ENCODE measurements at regions not wholly inside any gene's neighbourhood (a gene's known extent, or its start where the extent isn't known, plus 50 kb on each side); places are given as distances from the start of the nearest gene placed in this dataset.

DNA sequence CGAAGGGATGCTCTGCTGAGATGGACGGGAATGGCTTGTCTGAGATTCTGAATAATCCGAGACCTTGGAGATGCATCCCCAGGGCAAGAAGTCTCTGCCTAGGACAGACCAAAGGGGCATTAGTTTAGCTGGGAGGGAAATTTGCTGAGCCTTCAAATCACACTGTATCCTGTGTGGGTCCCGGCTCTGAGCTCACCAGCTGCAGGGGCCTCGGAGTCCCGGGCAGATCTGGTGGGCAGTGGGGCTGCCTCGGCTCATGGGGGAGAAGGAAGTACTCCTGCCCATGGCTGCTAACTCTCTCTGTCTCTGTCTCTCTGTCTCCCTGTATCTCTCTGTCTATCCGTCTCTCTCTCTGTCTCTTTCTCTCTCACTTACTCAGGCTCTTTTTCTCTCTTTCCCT lies 522.4 kb downstream of the TBC1D22A start:
- H3K9me3 Mint-ChIP-seq (ENCODE audit: insufficient read depth) = no peaks in the 10 kb centered on the region
- H3K27me3 Mint-ChIP-seq = peaks cover 2% of the 10 kb centered on the region
- H3K9me3 ChIP-seq (ENCODE audit: control extremely low read depth in 1 of 3, control insufficient read depth in 2 of 3, insufficient read depth in 1 of 3, low read length in 2 of 3) = no peaks in the 10 kb centered on the region
- no peak overlapping the region for H3K9ac ChIP-seq (ENCODE audit: low read length)
- H3K79me2 ChIP-seq (ENCODE audit: control insufficient read depth, insufficient read depth, low read length) = no peaks in the 10 kb centered on the region
- H3K27ac Mint-ChIP-seq = no peak overlapping the region
- H3K27me3 ChIP-seq (replicated peaks in 1 of 4; ENCODE audit: control extremely low read depth in 1 of 4, control insufficient read depth in 3 of 4, insufficient read depth in 4 of 4, low read length in 3 of 4) = no peaks in the 10 kb centered on the region
- ATAC-seq (ENCODE audit: low read depth) (no peak), DNase-seq (no peak)
- no peak overlapping the region for H2AFZ ChIP-seq (ENCODE audit: insufficient read depth, low read depth, low read length, poor library complexity, severe bottlenecking)
- no peak overlapping the region for H3K27ac ChIP-seq (ENCODE audit: low read length in 2 of 2)
- H3K36me3 ChIP-seq (replicated peaks in 1 of 2; ENCODE audit: control extremely low read depth in 1 of 2, control insufficient read depth in 1 of 2, extremely low read depth in 1 of 2, insufficient read depth in 2 of 2, low read length in 1 of 2) = no peaks in the 10 kb centered on the region
- WGBS (ENCODE audit: insufficient coverage) = 76% methylated on average over 8 of the region's 8 CpGs
- H3K4me1 ChIP-seq (ENCODE audit: control insufficient read depth in 2 of 2, insufficient read depth in 2 of 2, low read length in 2 of 2) = no peaks in the 10 kb centered on the region
- H3K4me3 ChIP-seq (ENCODE audit: control extremely low read depth in 1 of 5, extremely low read depth in 1 of 5, insufficient read depth in 1 of 5, low read depth in 2 of 5, low read length in 4 of 5) = no peak overlapping the region
- H3K4me1 Mint-ChIP-seq = no peaks in the 10 kb centered on the region
- intact Hi-C loops (cut with micrococcal nuclease) = no loop called here
- ChIA-PET CTCF (no interaction called here), POLR2A (no interaction called here)
- H3K4me2 ChIP-seq (replicated peaks; ENCODE audit: low read depth, low read length, poor library complexity, severe bottlenecking) = no peak overlapping the region
- no peak overlapping the region for H3K4me3 Mint-ChIP-seq
- no peak for TF ChIP-seq EZH2 (IDR thresholded peaks at IDR 0.05; ENCODE audit: borderline replicate concordance, insufficient read depth, low read depth, low read length, poor library complexity, severe bottlenecking)
- TF ChIP-seq, protein P1, sequence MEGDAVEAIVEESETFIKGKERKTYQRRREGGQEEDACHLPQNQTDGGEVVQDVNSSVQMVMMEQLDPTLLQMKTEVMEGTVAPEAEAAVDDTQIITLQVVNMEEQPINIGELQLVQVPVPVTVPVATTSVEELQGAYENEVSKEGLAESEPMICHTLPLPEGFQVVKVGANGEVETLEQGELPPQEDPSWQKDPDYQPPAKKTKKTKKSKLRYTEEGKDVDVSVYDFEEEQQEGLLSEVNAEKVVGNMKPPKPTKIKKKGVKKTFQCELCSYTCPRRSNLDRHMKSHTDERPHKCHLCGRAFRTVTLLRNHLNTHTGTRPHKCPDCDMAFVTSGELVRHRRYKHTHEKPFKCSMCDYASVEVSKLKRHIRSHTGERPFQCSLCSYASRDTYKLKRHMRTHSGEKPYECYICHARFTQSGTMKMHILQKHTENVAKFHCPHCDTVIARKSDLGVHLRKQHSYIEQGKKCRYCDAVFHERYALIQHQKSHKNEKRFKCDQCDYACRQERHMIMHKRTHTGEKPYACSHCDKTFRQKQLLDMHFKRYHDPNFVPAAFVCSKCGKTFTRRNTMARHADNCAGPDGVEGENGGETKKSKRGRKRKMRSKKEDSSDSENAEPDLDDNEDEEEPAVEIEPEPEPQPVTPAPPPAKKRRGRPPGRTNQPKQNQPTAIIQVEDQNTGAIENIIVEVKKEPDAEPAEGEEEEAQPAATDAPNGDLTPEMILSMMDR (IDR thresholded peaks at IDR 0.05) = no peak
- no peaks in the 10 kb centered on the region for H4K20me1 ChIP-seq (ENCODE audit: control insufficient read depth, insufficient read depth, low read length, poor library complexity, severe bottlenecking)

DNA sequence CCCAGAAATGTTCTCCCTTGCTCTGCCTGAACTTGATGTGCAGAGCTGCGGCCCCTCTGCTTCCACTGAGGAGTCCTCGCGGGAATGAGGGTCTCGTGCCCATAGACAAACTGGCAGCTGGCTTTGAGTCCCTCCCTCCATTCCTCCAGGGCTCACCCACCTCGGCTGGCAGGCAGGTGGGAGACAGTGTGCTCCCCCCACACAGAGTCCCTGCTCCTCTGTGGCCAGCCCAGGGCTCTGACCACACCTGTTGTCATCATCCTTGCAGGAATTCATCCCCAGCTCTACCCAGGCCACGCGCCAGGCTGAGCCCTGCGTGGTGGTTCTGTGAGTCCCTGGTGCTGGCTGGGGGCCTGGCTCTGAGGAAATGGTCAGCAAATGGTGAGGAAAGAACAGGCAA lies 521.9 kb downstream of the TBC1D22A start:
- DNase-seq = no peak
- ChIA-PET POLR2A (no interaction called here), CTCF (no interaction called here)
- Histone ChIP-seq H3K4me2 (replicated peaks; ENCODE audit: low read depth, low read length, poor library complexity, severe bottlenecking) (no peak overlapping the region), H3K4me1 (ENCODE audit: control insufficient read depth in 2 of 2, insufficient read depth in 2 of 2, low read length in 2 of 2) (no peaks in the 10 kb centered on the region), H2AFZ (ENCODE audit: insufficient read depth, low read depth, low read length, poor library complexity, severe bottlenecking) (no peak overlapping the region), H3K9me3 (ENCODE audit: control extremely low read depth in 1 of 3, control insufficient read depth in 2 of 3, insufficient read depth in 1 of 3, low read length in 2 of 3) (no peaks in the 10 kb centered on the region), H3K27ac (ENCODE audit: low read length in 2 of 2) (no peak overlapping the region), H3K27me3 (replicated peaks in 1 of 4; ENCODE audit: control extremely low read depth in 1 of 4, control insufficient read depth in 3 of 4, insufficient read depth in 4 of 4, low read length in 3 of 4) (no peaks in the 10 kb centered on the region), H3K79me2 (ENCODE audit: control insufficient read depth, insufficient read depth, low read length) (no peaks in the 10 kb centered on the region), H3K36me3 (replicated peaks in 1 of 2; ENCODE audit: control extremely low read depth in 1 of 2, control insufficient read depth in 1 of 2, extremely low read depth in 1 of 2, insufficient read depth in 2 of 2, low read length in 1 of 2) (no peaks in the 10 kb centered on the region), H3K9ac (ENCODE audit: low read length) (no peak overlapping the region), H4K20me1 (ENCODE audit: control insufficient read depth, insufficient read depth, low read length, poor library complexity, severe bottlenecking) (no peaks in the 10 kb centered on the region), H3K4me3 (ENCODE audit: control extremely low read depth in 1 of 5, extremely low read depth in 1 of 5, insufficient read depth in 1 of 5, low read depth in 2 of 5, low read length in 4 of 5) (no peak overlapping the region)
- no peak for ATAC-seq (ENCODE audit: low read depth)
- WGBS (ENCODE audit: insufficient coverage) = 87% methylated on average over 6 of the region's 8 CpGs
- H3K27ac Mint-ChIP-seq = no peak overlapping the region
- intact Hi-C loops (cut with micrococcal nuclease) = no loop called here
- TF ChIP-seq EZH2 (IDR thresholded peaks at IDR 0.05; ENCODE audit: borderline replicate concordance, insufficient read depth, low read depth, low read length, poor library complexity, severe bottlenecking) = no peak
- TF ChIP-seq, protein P1 (IDR thresholded peaks at IDR 0.05) = no peak
- no peak overlapping the region for H3K4me3 Mint-ChIP-seq
- peaks cover 2% of the 10 kb centered on the region for H3K27me3 Mint-ChIP-seq
- no peaks in the 10 kb centered on the region for H3K9me3 Mint-ChIP-seq (ENCODE audit: insufficient read depth)
- no peaks in the 10 kb centered on the region for H3K4me1 Mint-ChIP-seq
